Activated naive CD8-positive, alpha-beta T cell treated with anti-CD3 and anti-CD28 coated beads, Interleukin-2, amount 50 U/mL, for 24 hours (primary cell): ENCODE measurements at regions not wholly inside any gene's neighbourhood (a gene's known extent, or its start where the extent isn't known, plus 50 kb on each side); places are given as distances from the start of the nearest gene placed in this dataset.
"Not testable (repeated sequence)": the region's sequence is repeated elsewhere in the genome, so short reads cannot be mapped to it uniquely, and the experiment has no call there.

Experiments
- ATAC-seq: fragments of 150-1000 bp; cut with Tn5 transposase; one replicate; pipeline ENCODE4 v1.10.0; 2021
- DNase-seq: peaks from one replicate; pipeline ENCODE4 v3.0.0; 2021
- H3K27ac Mint-ChIP-seq: one replicate; pipeline ENCODE4 v1.8.0; 2021; ENCODE audit warnings: mild to moderate bottlenecking, mixed read lengths
- H3K27me3 Mint-ChIP-seq: one replicate; pipeline ENCODE4 v1.8.0; 2021; ENCODE audit warnings: mixed read lengths
- H3K36me3 Mint-ChIP-seq: one replicate; pipeline ENCODE4 v1.8.0; 2021; ENCODE audit warnings: low read depth, mixed read lengths
- H3K4me1 Mint-ChIP-seq: one replicate; pipeline ENCODE4 v1.8.0; 2021; ENCODE audit warnings: mixed read lengths
- H3K4me3 Mint-ChIP-seq: one replicate; pipeline ENCODE4 v1.8.0; 2021; ENCODE audit warnings: mild to moderate bottlenecking, moderate library complexity, mixed read lengths
- H3K9me3 Mint-ChIP-seq: one replicate; pipeline ENCODE4 v1.8.0; 2021; ENCODE audit warnings: mixed read lengths

DNA sequence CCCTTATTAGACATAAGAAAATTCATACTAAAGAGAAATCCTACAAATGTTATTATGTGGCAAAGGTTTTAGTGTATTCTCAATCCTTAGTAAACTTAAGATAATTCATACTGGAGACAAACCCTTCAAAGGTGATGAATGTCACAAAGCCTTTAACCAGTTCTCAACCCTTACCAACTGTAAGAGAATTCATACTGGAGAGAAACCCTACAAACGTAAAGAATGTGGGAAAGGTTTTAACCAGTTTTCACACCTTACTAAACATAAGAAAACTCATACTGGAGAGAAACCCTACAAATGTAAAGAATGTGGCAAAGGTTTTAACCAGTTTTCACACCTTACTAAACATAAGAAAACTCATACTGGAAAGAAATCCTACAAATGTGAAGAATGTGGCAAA lies 93.2 kb downstream of the ZNF680 start:
- no peak for DNase-seq
- Mint-ChIP-seq H3K9me3 (peaks cover 29% of the 10 kb centered on the region), H3K27ac (no peak overlapping the region), H3K36me3 (no peaks in the 10 kb centered on the region), H3K4me1 (no peaks in the 10 kb centered on the region), H3K4me3 (no peak overlapping the region), H3K27me3 (no peaks in the 10 kb centered on the region)
- no peak for ATAC-seq

DNA sequence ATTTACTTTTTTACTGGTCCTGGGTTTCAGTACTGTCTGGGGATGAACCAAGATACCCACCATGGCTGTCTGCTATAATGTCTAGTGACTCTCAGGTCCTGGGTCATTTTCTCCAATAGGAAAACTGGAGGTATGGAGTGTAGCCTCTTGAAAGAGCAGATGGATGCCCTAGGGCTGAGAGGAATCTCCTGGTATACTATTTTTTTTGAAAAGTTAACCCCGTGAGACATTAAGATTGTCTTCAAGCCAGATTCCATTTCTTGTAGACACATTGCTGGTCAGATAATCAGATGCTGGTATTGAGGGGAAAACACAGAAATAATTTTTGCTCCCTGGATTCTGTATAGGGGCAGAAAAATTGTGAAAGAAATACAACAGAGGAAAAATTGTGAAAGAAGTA lies 97.3 kb downstream of the ZNF680 start:
- H3K36me3 Mint-ChIP-seq: no peaks in the 10 kb centered on the region
- DNase-seq (no peak), ATAC-seq (no peak)
- no peak overlapping the region for H3K4me3 Mint-ChIP-seq
- H3K9me3 Mint-ChIP-seq: peaks cover 33% of the 10 kb centered on the region
- H3K4me1 Mint-ChIP-seq: no peaks in the 10 kb centered on the region
- H3K27me3 Mint-ChIP-seq: no peaks in the 10 kb centered on the region
- H3K27ac Mint-ChIP-seq: no peak overlapping the region

GRCh38 chr7:64463636-64464375 lies 99.1 kb downstream of the ZNF680 start:
- Mint-ChIP-seq H3K27ac (no peak overlapping the region), H3K9me3 (peaks cover 18% of the 10 kb centered on the region), H3K4me3 (peak overlapping the region; percentile 29), H3K36me3 (no peaks in the 10 kb centered on the region), H3K4me1 (no peaks in the 10 kb centered on the region), H3K27me3 (no peaks in the 10 kb centered on the region)
- no peak for ATAC-seq
- peak; percentile 3 for DNase-seq

DNA sequence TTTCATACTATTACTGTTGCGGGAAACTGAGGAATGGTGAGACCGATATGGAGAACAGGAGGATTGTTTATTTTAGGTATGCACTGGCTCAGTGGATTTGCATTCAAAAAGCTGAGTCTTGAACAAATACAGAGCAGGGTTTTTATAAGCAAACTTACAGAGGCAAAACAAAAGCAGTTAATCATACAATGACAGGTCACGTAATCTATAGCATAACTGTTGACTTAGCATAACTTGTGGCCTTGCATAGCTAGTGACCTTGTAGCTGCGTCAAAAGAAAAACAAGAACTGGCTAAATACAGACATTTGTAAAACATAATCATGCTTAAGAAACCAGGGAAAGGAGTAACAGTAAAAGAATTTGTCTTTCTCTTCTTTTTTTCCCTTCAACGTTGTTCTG lies 103.0 kb downstream of the ZNF680 start:
- not testable (repeated sequence) for H3K27me3 Mint-ChIP-seq, ATAC-seq, H3K36me3 Mint-ChIP-seq, H3K4me1 Mint-ChIP-seq, H3K27ac Mint-ChIP-seq, DNase-seq, H3K4me3 Mint-ChIP-seq
- peaks cover 19% of the 10 kb centered on the region for H3K9me3 Mint-ChIP-seq

DNA sequence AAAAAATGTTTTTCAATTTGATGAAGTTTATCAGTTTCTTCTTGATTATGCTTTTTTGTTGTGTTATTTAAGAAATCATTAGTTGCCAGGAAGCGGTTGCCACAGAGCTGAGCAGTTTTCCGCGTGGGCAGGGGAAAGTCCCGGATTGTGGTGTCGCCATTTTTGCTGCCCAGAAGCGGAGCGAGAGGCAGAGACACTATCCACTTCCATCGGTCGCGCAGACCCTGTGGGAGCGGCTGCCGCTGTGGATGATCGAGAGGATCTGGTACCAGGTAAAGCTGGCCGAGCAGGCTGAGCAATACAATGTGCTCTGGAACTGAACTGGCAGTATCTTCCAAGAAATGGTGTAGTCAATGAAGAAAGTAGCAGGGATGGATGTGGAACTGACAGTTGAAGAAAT lies 119.8 kb downstream of the ZNF736 start:
- no peak overlapping the region for H3K27ac Mint-ChIP-seq
- no peaks in the 10 kb centered on the region for H3K4me1 Mint-ChIP-seq
- no peaks in the 10 kb centered on the region for H3K27me3 Mint-ChIP-seq
- ATAC-seq: no peak
- no peak for DNase-seq
- H3K4me3 Mint-ChIP-seq: no peak overlapping the region
- H3K9me3 Mint-ChIP-seq: peaks cover 25% of the 10 kb centered on the region
- no peaks in the 10 kb centered on the region for H3K36me3 Mint-ChIP-seq

- DNase-seq (no peak), ATAC-seq (no peak)
- Mint-ChIP-seq H3K36me3 (no peaks in the 10 kb centered on the region), H3K27ac (no peak overlapping the region), H3K4me3 (no peak overlapping the region), H3K9me3 (peaks cover 23% of the 10 kb centered on the region), H3K27me3 (no peaks in the 10 kb centered on the region), H3K4me1 (no peaks in the 10 kb centered on the region)
Measured at GRCh38 chr7:64431838-64432237, 118.1 kb downstream of the ZNF736 start.

DNA sequence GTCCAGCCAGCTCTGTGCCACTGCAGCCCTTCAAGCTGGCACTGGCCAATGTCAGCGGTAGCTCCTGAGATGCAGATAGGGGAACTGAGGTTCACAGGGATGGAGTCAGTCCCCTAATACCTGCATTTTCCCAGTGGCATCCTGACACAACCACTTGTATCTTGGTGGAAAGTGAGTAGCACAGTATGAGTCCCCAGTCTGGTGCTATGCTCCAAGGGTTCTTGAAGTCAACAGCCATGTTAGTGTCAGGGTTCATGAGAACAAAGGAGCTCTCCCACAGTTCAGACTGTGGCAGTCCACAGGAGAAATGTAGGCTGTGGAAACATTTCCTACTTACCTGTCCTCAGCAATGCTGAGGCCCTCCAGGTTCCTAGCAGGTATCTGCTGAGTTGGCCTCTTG lies 115.5 kb downstream of the ZNF736 start:
- DNase-seq (no peak), ATAC-seq (no peak)
- H3K36me3 Mint-ChIP-seq: no peaks in the 10 kb centered on the region
- H3K9me3 Mint-ChIP-seq: peaks cover 38% of the 10 kb centered on the region
- H3K4me3 Mint-ChIP-seq: no peak overlapping the region
- H3K4me1 Mint-ChIP-seq: no peaks in the 10 kb centered on the region
- H3K27me3 Mint-ChIP-seq: no peaks in the 10 kb centered on the region
- H3K27ac Mint-ChIP-seq: no peak overlapping the region

- H3K36me3 Mint-ChIP-seq, DNase-seq, H3K4me3 Mint-ChIP-seq, H3K27me3 Mint-ChIP-seq, ATAC-seq, H3K4me1 Mint-ChIP-seq, H3K27ac Mint-ChIP-seq: not testable (repeated sequence)
- peaks cover 47% of the 10 kb centered on the region for H3K9me3 Mint-ChIP-seq
Measured at GRCh38 chr7:64425436-64425835, 111.7 kb downstream of the ZNF736 start.

DNA sequence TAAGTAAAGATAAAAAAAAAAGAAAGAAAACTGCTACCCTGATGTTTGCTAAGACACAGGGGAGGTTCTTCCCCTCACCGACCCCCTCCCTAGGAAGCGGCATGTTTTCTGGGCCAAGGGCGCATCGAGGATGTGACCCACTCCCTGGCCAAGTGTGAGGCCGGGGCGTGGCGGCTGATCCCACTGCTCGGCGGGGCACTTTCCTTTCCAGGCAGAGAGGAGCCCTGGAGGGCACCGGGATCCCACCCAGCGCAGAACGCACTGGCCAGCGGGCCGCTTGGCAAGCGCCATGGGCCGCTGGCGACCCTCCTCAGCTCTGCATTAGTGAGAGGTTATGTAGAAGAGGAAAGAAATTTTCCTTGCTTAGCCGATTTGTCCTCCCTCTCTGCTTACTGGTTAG lies 93.4 kb downstream of the ZNF736 start:
- H3K4me1 Mint-ChIP-seq: no peaks in the 10 kb centered on the region
- no peak for ATAC-seq
- H3K27me3 Mint-ChIP-seq: no peaks in the 10 kb centered on the region
- H3K27ac Mint-ChIP-seq: no peak overlapping the region
- DNase-seq: no peak
- H3K9me3 Mint-ChIP-seq: peaks cover 26% of the 10 kb centered on the region
- H3K36me3 Mint-ChIP-seq: no peaks in the 10 kb centered on the region
- H3K4me3 Mint-ChIP-seq: no peak overlapping the region
